ENCODE measurements at regions not wholly inside any gene's neighbourhood (a gene's known extent, or its start where the extent isn't known, plus 50 kb on each side); places are given as distances from the start of the nearest gene placed in this dataset.

GRCh38 chr4:55736605-55737183, 82.9 kb upstream of the EXOC1L start:
- DNase-seq, result no peak

DNA sequence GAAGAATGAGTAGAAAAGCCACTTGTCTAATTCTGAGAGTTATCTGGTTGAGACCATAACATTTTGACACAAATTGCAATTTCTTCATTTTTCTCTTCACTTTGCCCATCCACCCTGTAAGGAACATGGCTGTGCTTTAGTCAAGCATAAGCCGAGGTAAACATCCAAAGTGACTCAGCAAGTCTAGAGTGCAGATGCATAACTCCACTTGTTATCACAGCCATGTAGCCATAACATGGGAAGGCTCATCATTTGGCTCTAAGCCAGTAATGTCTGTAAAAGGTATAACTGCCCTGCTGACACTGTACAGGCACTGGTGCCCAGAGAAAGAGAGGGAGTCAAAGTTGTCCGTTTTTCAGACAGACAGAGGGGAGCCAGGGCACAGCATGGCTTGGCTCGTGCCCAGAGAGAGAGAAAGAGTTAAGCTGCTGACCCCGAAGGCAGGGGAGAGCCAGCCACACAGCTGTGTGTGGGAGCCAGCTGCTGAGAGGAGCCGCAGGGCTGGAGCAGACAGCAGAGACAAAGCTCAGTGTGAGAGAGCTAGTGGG, 76.9 kb upstream of the EXOC1L start:
- Mint-ChIP-seq H3K36me3 (no peaks in the 10 kb centered on the region), H3K27me3 (peaks cover 15% of the 10 kb centered on the region), H3K27ac (no peak overlapping the region), H3K4me1 (no peaks in the 10 kb centered on the region), H3K4me3 (no peak overlapping the region), H3K9me3 (no peaks in the 10 kb centered on the region)
- DNase-seq, result no peak
- CTCF ChIA-PET, result no interaction called here

More at GRCh38 chr4:55736605-55737183, 82.9 kb upstream of the EXOC1L start:
- H3K27ac Mint-ChIP-seq, result no peak overlapping the region
- no peaks in the 10 kb centered on the region for H3K9me3 Mint-ChIP-seq
- CTCF ChIA-PET, result interaction anchor here (1.1 kb wide), 1 partner anchor 765 kb away, joined by 5 read pairs; no protein-coding TSS in a partner anchor
- H3K27me3 Mint-ChIP-seq, result peaks cover 21% of the 10 kb centered on the region
- no peak overlapping the region for H3K4me3 Mint-ChIP-seq
- no peaks in the 10 kb centered on the region for H3K4me1 Mint-ChIP-seq
- H3K36me3 Mint-ChIP-seq, result no peaks in the 10 kb centered on the region

DNA sequence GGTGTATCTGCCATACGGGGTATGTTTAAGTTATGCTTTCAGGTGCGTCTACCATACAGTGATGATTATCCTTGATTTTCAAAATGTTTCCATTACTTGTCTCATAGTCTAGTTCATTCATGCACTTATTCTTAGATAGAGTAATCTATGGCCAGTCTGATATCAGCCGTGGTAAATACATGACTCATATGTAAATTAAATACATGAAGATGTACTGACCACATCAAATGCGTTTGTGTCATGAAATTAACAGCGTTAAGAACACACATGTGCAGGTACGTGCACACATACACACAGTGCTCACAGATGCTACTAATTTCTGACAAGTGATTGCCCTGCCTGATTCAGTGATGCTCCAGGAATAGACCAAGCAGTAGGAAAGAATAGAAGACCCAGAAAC, 75.2 kb upstream of the EXOC1L start:
- H3K27me3 Mint-ChIP-seq, result peaks cover 8% of the 10 kb centered on the region
- CTCF ChIA-PET, result no interaction called here
- H3K9me3 Mint-ChIP-seq, result no peaks in the 10 kb centered on the region
- no peak overlapping the region for H3K4me3 Mint-ChIP-seq
- DNase-seq, result no peak
- no peak overlapping the region for H3K27ac Mint-ChIP-seq
- no peaks in the 10 kb centered on the region for H3K4me1 Mint-ChIP-seq
- no peaks in the 10 kb centered on the region for H3K36me3 Mint-ChIP-seq

DNA sequence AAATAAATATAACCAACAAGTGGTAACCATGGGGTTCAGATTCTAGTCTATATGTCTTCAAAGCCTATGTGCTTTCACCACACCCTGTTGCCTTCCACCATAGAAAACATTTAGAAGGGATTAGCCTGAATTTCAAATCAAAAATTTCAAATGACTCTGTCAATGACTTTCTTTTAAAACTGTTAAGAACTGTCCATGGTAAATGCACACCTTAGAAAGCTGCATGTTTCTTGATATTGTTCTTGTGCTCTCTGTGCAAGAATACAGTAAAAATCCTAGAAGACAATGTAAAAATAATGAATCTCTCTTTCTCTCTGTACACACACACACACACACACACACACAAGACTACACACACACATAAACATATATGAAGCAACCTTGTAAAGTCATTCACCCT, 74.6 kb upstream of the EXOC1L start:
- Mint-ChIP-seq H3K9me3 (no peaks in the 10 kb centered on the region), H3K36me3 (no peaks in the 10 kb centered on the region), H3K4me3 (no peak overlapping the region), H3K27me3 (peaks cover 8% of the 10 kb centered on the region), H3K27ac (no peak overlapping the region), H3K4me1 (no peaks in the 10 kb centered on the region)
- DNase-seq, result no peak
- CTCF ChIA-PET, result interaction anchor here (0.6 kb wide), 1 partner anchor 296 kb away, joined by 3 read pairs; no protein-coding TSS in a partner anchor

DNA sequence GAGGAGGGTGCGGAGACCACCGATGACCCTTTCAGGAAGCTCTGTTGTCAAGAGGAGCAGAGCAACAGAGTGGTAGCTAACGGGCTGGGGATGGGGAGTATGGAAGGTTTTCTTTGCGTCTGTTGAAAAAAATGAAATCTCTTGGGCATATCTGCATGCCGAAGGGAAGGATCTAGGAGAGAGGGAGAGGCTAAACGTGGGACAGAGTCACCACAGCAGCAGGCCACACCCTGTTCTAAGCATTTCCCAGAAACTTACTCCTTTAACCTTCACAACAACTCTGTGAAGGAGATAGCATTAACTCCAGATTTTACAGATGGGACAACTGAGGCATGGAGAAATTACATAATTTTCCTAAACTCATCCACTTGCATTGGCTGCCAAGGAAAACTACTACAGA, 71.8 kb upstream of the EXOC1L start:
- no peaks in the 10 kb centered on the region for H3K4me1 Mint-ChIP-seq
- no peaks in the 10 kb centered on the region for H3K36me3 Mint-ChIP-seq
- no peak overlapping the region for H3K4me3 Mint-ChIP-seq
- DNase-seq, result no peak
- no peak overlapping the region for H3K27ac Mint-ChIP-seq
- no peaks in the 10 kb centered on the region for H3K9me3 Mint-ChIP-seq
- CTCF ChIA-PET, result no interaction called here
- peaks cover 5% of the 10 kb centered on the region for H3K27me3 Mint-ChIP-seq

DNA sequence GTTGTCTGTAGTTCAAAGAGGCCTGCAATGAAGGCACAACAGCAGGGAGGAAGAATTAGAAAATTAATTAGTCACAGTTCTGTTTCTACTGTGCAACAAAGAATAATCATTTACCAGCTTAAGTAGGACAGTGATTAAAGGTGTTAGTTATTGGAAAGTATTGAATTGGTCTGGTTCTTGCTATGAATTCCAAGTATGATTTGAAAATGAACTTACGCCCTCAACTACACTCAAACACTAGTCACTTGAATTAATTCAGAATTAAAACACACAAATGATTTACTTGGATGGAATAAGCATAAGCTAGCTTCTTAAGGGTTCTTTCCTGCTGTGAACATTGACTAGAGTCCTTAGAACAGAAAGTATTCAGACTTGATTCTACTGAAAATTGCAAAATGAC, 69.9 kb upstream of the EXOC1L start:
- no peaks in the 10 kb centered on the region for H3K9me3 Mint-ChIP-seq
- CTCF ChIA-PET, result no interaction called here

DNA sequence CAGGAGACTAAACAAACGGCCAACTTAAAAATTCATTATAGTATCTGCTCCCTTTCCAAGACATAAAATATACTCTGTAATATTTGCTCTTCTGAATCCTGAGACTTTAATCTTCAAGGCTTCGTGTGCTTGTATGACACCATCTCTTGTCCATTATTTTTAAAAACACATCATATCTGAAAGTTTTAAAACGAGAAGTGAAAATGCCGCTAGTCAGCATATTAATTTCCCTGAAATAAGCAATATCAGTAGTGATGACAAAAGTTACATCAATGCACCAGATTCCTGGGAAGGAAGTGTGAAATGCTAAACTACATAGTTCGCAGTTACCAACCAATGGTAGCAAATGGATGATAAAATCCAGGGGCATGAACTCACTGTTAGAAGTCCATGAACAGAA, 66.8 kb upstream of the EXOC1L start:
- CTCF ChIA-PET, result no interaction called here

More for the DNA sequence above, 69.9 kb upstream of the EXOC1L start:
- Mint-ChIP-seq H3K27me3 (no peaks in the 10 kb centered on the region), H3K27ac (no peak overlapping the region), H3K36me3 (no peaks in the 10 kb centered on the region), H3K4me1 (no peaks in the 10 kb centered on the region), H3K4me3 (no peak overlapping the region)
- no peak for DNase-seq

GRCh38 chr4:55753856-55754255, 65.7 kb upstream of the EXOC1L start:
- Mint-ChIP-seq H3K4me3 (no peak overlapping the region), H3K27ac (no peak overlapping the region)

More for the DNA sequence above, 66.8 kb upstream of the EXOC1L start:
- Mint-ChIP-seq H3K36me3 (no peaks in the 10 kb centered on the region), H3K27ac (no peak overlapping the region), H3K9me3 (no peaks in the 10 kb centered on the region), H3K4me3 (no peak overlapping the region), H3K4me1 (no peaks in the 10 kb centered on the region), H3K27me3 (no peaks in the 10 kb centered on the region)
- DNase-seq, result no peak

GRCh38 chr4:55754754-55755350, 64.7 kb upstream of the EXOC1L start:
- Mint-ChIP-seq H3K36me3 (no peaks in the 10 kb centered on the region), H3K4me3 (no peak overlapping the region), H3K9me3 (no peaks in the 10 kb centered on the region), H3K4me1 (no peaks in the 10 kb centered on the region), H3K27ac (no peak overlapping the region), H3K27me3 (no peaks in the 10 kb centered on the region)
- CTCF ChIA-PET, result interaction anchor here (0.6 kb wide), 1 partner anchor 1142 kb away, joined by 3 read pairs; no protein-coding TSS in a partner anchor
- no peak for DNase-seq

More at GRCh38 chr4:55753856-55754255, 65.7 kb upstream of the EXOC1L start:
- CTCF ChIA-PET, result no interaction called here
- Mint-ChIP-seq H3K36me3 (no peaks in the 10 kb centered on the region), H3K9me3 (no peaks in the 10 kb centered on the region), H3K27me3 (no peaks in the 10 kb centered on the region), H3K4me1 (no peaks in the 10 kb centered on the region)
- no peak for DNase-seq

- no peaks in the 10 kb centered on the region for H3K36me3 Mint-ChIP-seq
- no peak overlapping the region for H3K4me3 Mint-ChIP-seq
- DNase-seq, result no peak
- H3K4me1 Mint-ChIP-seq, result no peaks in the 10 kb centered on the region
- no peak overlapping the region for H3K27ac Mint-ChIP-seq
- H3K9me3 Mint-ChIP-seq, result no peaks in the 10 kb centered on the region
- CTCF ChIA-PET, result no interaction called here
- H3K27me3 Mint-ChIP-seq, result no peaks in the 10 kb centered on the region
Observed at GRCh38 chr4:55756208-55756607, 63.4 kb upstream of the EXOC1L start.

GRCh38 chr4:55757356-55757952, 62.1 kb upstream of the EXOC1L start:
- no peaks in the 10 kb centered on the region for H3K4me1 Mint-ChIP-seq
- no peaks in the 10 kb centered on the region for H3K9me3 Mint-ChIP-seq
- H3K27ac Mint-ChIP-seq, result no peak overlapping the region
- DNase-seq, result no peak
- no peaks in the 10 kb centered on the region for H3K36me3 Mint-ChIP-seq
- H3K4me3 Mint-ChIP-seq, result no peak overlapping the region
- no peaks in the 10 kb centered on the region for H3K27me3 Mint-ChIP-seq
- CTCF ChIA-PET, result no interaction called here

GRCh38 chr4:55758066-55758465, 61.5 kb upstream of the EXOC1L start:
- CTCF ChIA-PET, result no interaction called here
- H3K36me3 Mint-ChIP-seq, result no peaks in the 10 kb centered on the region
- no peaks in the 10 kb centered on the region for H3K27me3 Mint-ChIP-seq
- DNase-seq, result no peak
- no peaks in the 10 kb centered on the region for H3K9me3 Mint-ChIP-seq
- no peak overlapping the region for H3K27ac Mint-ChIP-seq
- no peaks in the 10 kb centered on the region for H3K4me1 Mint-ChIP-seq
- no peak overlapping the region for H3K4me3 Mint-ChIP-seq

GRCh38 chr4:55758570-55758969, 61.0 kb upstream of the EXOC1L start:
- H3K27me3 Mint-ChIP-seq, result no peaks in the 10 kb centered on the region
- CTCF ChIA-PET, result no interaction called here
- H3K4me1 Mint-ChIP-seq, result no peaks in the 10 kb centered on the region
- H3K4me3 Mint-ChIP-seq, result no peak overlapping the region
- no peaks in the 10 kb centered on the region for H3K36me3 Mint-ChIP-seq
- DNase-seq, result no peak
- H3K9me3 Mint-ChIP-seq, result no peaks in the 10 kb centered on the region
- no peak overlapping the region for H3K27ac Mint-ChIP-seq

DNA sequence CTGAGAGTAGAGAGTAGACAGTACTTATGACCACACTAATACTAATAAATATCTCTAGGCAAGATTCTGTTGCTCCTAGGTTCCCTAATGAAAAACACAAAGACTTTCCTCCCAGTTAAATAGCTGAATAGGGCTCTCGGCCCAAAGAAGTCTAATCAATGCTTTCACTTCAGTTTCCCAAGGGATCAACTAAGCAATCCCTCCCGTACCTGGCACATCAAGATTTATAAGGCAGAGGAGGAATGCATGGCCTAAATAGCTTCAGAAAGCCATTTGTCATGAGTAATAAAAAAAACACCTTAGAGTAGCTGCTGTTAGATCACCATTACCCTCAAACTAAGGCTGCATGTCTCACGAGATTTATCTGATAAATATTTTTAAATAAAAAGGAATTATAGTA, 56.8 kb upstream of the EXOC1L start:
- no peaks in the 10 kb centered on the region for H3K36me3 Mint-ChIP-seq
- CTCF ChIA-PET, result interaction anchor here (0.6 kb wide), 1 partner anchor 43 kb away, joined by 7 read pairs; no protein-coding TSS in a partner anchor
- no peak for DNase-seq
- H3K27me3 Mint-ChIP-seq, result no peaks in the 10 kb centered on the region
- H3K4me3 Mint-ChIP-seq, result no peak overlapping the region
- no peaks in the 10 kb centered on the region for H3K9me3 Mint-ChIP-seq
- H3K27ac Mint-ChIP-seq, result no peak overlapping the region
- no peaks in the 10 kb centered on the region for H3K4me1 Mint-ChIP-seq

GRCh38 chr4:55763996-55764395, 55.6 kb upstream of the EXOC1L start:
- Mint-ChIP-seq H3K4me1 (no peaks in the 10 kb centered on the region), H3K27ac (no peak overlapping the region), H3K27me3 (no peaks in the 10 kb centered on the region), H3K4me3 (no peak overlapping the region), H3K36me3 (no peaks in the 10 kb centered on the region), H3K9me3 (no peaks in the 10 kb centered on the region)
- CTCF ChIA-PET, result no interaction called here
- DNase-seq, result no peak

All from activated naive CD4-positive, alpha-beta T cell treated with anti-CD3 and anti-CD28 coated beads, Interleukin-2, amount 10 ng/mL, durations not matched to agents 7 days and 5 days (primary cell).